Fibroblast of mammary gland (primary cell): ENCODE measurements at regions not wholly inside any gene's neighbourhood (a gene's known extent, or its start where the extent isn't known, plus 50 kb on each side); places are given as distances from the start of the nearest gene placed in this dataset.

Source experiments
- DNase-seq: peaks from one replicate; pipeline ENCODE4 v3.0.0-alpha.2; 2010; ENCODE audit warnings: low read depth
- H3K4me3 ChIP-seq: 2 replicates; pipeline ENCODE4 v1.5.1; 2011; ENCODE audit warnings: low read depth, mild to moderate bottlenecking, low read length, moderate library complexity; ENCODE audit not compliant: control insufficient read depth
- CTCF ChIP-seq: conservative IDR thresholded peaks from 2 replicates; pipeline ENCODE4 v1.5.1; 2011; ENCODE audit warnings: low read depth, low read length, inconsistent platforms; ENCODE audit not compliant: control insufficient read depth, insufficient read depth

GRCh38 chr5:109484597-109484996 lies 74.8 kb upstream of the PJA2 start:
- no peak for DNase-seq
- no peak overlapping the region for H3K4me3 ChIP-seq
- no peak for TF ChIP-seq CTCF

GRCh38 chr5:109483395-109483971 lies 73.7 kb upstream of the PJA2 start:
- no peak for DNase-seq
- TF ChIP-seq CTCF = no peak
- H3K4me3 ChIP-seq = no peak overlapping the region

GRCh38 chr5:109482748-109483147 lies 73.0 kb upstream of the PJA2 start:
- H3K4me3 ChIP-seq = no peak overlapping the region
- DNase-seq = no peak
- TF ChIP-seq CTCF = no peak

- peak; percentile 45 for TF ChIP-seq CTCF
- no peak overlapping the region for H3K4me3 ChIP-seq
- DNase-seq = peak; percentile 43
Observed at GRCh38 chr5:109479260-109479860, 69.6 kb upstream of the PJA2 start.

- TF ChIP-seq CTCF = no peak
- no peak overlapping the region for H3K4me3 ChIP-seq
- no peak for DNase-seq
Observed at GRCh38 chr5:109478830-109479229, 69.1 kb upstream of the PJA2 start.

- no peak overlapping the region for H3K4me3 ChIP-seq
- TF ChIP-seq CTCF = no peak
- no peak for DNase-seq
Observed at GRCh38 chr5:109476292-109476691, 66.5 kb upstream of the PJA2 start.

GRCh38 chr5:109469896-109470662 lies 60.3 kb upstream of the PJA2 start:
- TF ChIP-seq CTCF = no peak
- DNase-seq = peak; percentile 21
- H3K4me3 ChIP-seq = no peak overlapping the region
